ENCODE measurements at regions not wholly inside any gene's neighbourhood (a gene's known extent, or its start where the extent isn't known, plus 50 kb on each side); places are given as distances from the start of the nearest gene placed in this dataset.
"Not testable (repeated sequence)": the region's sequence is repeated elsewhere in the genome, so short reads cannot be mapped to it uniquely, and the experiment has no call there.

DNA sequence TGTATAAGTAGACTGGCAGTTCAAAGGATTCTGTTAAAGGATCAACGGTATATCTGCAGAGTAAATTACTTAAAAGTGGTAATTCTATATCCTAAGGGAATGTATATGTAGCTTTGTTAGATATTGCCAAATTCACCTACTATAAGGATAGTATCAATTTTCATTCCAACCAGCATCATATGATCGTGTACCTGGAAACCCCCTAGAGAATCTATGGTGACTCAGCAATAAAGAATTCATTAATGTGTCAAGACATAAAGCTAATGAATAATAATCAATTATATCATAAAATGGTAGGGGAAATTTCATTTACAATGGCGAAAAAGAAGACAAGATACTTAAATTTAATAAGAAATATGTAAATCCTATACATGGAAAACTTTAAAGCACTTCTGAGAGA, 234.1 kb upstream of the ACTBL2 start:
- DNase-seq (ENCODE audit: low read depth, low spot score) = no peak

DNA sequence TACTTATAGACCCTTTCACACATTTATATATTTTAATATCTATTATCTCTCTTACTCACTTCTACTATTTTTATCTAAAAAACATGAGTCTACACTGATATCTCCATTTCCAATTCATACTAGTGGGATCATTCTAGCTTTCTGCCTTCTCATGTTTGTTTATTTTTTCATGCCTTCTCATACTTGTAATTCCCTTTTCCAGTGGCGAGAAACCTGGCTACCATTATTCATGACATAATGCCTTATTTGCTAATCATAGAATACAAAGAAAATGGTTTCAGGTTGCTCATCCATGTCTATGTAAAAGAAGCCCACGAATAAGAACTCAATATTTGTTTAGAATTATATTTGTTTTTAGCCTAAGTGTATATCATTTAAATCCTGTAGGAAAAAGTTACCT, 232.7 kb upstream of the ACTBL2 start:
- DNase-seq (ENCODE audit: low read depth, low spot score) = no peak

DNA sequence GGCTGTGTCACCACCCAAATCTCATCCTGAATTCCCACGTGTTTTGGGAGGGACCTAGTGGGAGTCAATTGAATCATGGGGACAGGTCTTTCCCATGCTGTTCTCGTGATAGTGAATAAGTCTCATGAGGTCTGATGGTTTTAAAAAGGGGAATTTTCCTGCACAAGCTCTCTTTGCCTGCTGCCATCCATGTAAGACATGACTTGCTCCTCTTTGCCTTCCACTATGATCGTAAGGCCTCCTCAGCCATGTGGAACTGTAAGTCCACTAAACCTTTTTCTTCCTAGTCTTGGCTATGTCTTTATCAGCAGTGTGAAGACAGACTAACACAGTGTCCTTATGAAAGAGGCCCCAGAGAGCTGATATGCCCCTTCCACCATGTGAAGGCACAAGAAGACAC, 230.9 kb upstream of the ACTBL2 start:
- not testable (repeated sequence) for DNase-seq (ENCODE audit: low read depth, low spot score)

DNA sequence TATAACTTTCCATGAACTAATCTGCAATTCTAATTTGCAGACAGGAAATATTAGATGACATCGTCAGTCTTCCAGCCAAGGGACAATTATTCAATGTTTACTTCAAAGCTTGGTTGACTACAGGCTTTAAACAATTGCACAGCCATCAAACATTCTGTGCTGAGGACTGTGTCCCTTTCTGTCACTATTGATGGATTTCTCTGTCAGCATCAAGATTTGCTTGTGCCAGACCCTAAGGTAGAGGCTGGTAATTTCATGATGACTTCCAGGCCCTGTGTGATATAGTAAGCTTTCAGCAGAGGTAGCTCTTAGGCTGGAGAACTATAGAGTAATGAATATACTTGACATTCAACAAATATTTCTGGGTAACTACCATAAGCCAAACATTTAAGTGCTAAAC, 229.3 kb upstream of the ACTBL2 start:
- no peak for DNase-seq (ENCODE audit: low read depth, low spot score)

DNA sequence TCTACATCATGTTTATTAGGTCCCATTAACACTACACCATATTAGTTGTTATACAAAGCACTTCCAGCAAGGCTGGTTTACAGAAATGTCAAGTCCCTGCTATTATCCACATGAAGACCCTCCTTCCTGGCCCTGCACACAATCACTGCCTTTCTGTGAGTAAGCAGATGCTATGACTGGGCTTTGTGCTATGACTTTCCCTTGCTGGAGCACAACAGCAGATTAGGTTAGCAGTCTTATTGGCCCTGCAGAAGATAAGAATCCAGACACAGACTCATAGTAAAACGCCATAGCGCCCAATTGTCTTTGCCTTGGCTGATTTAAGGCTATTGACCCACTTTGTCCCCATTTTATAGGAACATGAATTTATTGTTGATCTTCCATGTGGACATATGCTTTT, 228.9 kb upstream of the ACTBL2 start:
- peak; percentile 36 for DNase-seq (ENCODE audit: low read depth, low spot score)

DNA sequence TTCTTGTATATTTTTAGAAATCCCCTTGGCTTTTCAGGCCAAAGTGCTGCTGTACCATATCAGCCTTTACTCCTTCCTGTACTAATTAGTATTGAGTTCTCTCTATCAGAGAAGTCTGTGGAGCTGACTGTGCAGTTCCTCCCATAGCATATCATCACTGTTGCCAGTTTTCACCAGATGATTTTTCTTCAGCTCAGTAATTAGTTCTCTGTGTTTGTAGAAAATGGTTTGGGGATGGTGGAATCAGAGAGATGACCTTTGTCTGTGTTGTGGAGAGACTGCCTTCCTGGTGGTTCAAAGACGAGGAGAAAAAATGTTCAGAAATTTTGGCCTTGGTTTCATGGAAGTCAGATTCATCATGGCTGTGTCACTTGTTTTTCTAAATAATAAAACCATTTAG, 227.5 kb upstream of the ACTBL2 start:
- no peak for DNase-seq (ENCODE audit: low read depth, low spot score)

DNA sequence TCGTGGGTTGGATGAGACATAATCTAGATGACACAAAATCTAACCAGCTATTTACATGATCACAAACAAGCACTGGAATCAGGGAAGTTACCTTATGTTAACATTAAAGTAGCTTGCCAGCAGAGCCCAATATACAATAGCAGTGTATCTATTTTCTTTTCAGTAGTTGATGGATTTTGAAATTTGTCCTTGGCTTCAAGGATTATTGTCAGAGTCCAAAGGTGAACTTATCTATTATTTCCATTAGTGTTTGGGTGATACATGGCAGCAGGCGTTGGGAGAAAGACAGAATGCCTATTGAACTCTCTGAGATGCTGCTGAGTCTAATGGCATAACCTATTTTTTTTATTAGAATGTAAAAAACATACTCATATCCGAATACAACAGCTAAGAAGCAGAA, 223.2 kb upstream of the ACTBL2 start:
- DNase-seq (ENCODE audit: low read depth, low spot score) = no peak

DNA sequence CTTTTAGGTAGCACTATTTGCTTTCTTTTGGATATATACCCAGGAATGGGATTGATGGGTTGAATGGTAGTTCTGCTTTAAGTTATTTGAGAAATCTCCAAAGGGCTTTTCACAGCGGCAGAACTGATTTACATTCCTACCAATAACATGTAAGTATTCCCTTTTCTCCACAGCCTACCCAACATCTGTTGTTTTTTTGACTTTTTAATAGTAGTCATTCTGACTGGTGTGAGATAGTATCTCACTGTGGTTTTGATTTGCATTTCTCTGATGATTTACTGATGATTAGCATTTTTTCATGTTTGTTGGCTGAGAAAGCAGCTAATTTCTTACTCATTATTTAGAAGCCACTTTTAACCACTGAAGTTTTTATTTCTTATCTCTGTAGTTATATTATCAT, 221.1 kb upstream of the ACTBL2 start:
- DNase-seq (ENCODE audit: low read depth, low spot score) = no peak

DNA sequence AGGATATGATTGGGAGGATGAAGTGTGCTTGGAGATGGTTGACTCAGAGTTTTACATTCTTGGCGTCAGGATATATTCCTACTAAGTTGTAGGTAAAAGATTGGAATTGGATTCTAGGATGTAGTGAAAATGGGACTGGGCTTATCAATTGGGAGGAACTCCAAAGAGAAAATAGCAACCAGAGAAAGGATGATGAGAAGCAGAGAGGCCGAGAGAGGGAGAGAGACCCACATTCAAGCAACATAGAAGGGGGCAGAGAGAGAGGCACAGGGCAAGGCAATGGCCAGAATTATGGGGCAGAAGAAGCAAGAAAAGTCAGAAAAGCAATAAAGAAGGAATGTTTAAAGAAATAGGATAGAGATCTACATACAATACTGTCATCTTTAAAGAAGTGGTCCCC, 217.9 kb upstream of the ACTBL2 start:
- DNase-seq (ENCODE audit: low read depth, low spot score) = no peak

DNA sequence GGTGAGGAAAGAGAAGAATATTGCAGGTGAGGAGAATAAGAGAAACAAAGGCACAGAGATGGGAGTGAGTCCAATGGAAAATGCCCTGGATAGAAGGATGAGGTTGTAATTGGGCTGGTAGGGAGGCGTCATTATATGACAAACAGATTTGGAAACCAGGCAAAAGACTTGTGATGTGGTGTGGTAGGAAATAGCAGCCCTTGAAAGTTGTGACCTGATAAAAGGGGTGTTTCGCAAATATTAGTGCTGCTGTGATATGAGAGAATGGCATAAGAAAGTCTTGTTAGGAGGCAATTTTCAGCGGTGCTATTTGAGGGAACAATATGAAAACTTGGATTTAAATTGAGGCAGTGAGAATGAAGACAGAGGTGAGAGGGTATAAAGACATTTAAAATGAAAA, 217.5 kb upstream of the ACTBL2 start:
- DNase-seq (ENCODE audit: low read depth, low spot score) = no peak

DNA sequence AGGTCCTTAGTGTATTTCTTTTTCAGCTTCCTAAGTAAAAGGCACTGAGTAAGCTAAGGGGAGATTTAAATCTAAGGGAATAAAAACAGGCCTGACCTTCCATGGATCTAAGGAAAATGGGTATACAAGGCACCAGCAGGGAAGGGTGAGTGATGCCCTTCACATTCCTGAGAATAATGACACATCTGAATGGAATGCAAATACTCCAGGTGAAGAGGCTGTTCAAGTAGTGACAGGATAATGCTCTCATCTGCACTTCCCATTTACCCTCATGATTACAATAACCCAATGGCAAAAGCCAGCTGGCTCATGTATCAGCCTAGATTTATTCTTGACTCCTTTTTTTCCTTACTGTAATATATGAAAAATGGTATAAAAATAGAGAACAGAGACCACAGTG, 216.2 kb upstream of the ACTBL2 start:
- peak; percentile 41 for DNase-seq (ENCODE audit: low read depth, low spot score)

DNA sequence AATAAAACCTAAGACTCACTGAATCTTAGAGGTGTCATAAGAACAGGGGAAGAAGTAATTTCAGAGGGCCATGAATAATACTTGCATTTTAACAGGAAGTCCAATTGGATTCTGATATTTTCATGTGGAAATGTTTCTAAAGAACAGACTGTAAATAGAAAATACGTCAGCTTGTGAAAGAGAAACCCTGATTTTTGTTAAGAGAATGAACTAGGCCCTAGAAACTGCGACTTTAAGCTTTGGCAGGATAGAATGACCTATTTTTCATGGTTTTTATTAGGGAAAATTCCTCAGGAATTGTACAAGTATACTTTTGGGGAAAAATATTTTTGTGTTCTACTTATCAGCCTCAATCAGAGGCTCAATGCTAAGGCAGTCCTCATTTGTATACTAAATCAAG, 215.5 kb upstream of the ACTBL2 start:
- no peak for DNase-seq (ENCODE audit: low read depth, low spot score)

DNA sequence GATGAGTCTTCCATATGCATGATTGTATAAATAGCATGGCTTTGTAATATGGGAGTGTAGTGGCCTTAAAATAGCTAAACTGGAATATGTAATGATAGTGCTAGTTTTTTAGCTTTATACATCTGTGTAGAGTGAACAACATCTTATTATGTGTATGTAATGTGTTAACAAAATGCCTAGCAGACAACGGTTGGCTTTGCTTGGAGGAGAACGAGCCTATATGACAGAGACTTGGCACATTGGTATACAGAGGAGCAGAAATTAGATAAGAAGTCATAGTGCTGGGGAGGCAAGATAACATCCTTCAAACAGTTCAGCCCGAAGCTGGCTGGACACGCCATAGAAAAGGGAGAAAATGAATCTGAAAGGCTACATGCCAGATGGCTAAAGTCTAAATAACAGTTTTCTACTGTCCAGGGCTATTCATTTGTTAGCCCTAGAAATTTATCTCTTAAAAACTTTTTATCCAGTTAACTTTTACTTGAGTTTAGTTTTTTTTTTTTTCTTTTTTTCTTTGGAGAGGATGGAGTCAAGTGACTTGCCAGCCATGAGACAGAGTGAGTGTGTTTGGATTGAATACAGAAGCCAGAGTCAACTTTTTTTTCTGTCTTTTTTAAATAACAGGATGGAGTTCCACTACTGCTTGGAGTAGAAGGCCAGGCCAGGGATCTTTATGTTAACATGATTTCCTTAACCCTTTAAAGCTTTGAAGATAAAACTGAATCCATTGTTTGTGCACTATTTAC, 214.4 kb upstream of the ACTBL2 start:
- no peak for DNase-seq (ENCODE audit: low read depth, low spot score)

DNA sequence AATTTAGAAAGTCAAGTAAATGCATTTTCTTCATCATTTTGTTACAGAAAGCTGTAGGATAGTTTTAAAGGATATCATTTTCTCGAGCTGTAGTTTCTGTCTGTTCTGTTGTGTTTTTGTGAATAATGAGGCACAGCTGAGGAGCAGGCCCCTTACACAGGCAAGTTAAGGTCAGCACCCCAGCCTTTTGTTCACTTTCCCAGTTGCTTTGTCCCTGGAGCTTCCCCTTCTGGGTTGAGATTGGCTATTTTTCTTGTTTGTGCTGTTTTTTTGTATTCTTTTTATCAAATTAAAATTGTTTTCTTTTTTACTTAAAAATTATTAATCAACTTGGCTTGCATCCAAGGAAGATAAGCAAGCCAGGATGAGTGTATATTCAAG, 213.8 kb upstream of the ACTBL2 start:
- DNase-seq (ENCODE audit: low read depth, low spot score) = no peak

DNA sequence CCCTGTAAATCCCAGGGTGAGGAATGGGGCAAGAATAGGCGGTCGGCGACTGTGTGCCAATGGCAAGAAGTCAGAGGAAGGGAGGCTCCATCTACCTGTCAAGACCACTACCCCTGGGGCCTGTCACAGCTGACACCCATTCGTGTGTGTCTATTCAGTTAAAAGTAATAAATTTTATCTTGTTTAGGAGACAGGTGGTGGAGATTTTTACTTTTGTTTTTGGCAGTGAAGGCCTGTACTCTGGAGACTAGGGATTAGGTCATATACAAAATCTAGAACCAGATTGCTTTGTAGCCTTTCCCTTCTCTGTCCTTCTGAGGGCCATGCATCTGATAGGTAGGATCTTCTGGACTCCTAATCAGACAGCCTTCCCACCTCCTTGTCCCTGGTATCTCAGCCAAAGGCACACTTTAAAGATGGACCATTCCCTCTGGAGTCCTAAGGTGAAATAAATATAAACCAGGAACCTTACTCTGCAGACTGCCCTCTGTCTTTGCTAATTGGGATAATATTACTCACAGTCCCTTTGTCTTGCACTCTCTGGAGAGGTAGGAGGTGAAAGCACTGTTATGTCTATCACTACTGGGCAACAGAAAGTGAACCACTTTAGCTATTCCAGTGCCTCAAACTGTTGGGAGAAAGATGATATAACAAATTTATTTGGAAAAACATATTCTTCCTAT, 213.2 kb upstream of the ACTBL2 start:
- no peak for DNase-seq (ENCODE audit: low read depth, low spot score)

DNA sequence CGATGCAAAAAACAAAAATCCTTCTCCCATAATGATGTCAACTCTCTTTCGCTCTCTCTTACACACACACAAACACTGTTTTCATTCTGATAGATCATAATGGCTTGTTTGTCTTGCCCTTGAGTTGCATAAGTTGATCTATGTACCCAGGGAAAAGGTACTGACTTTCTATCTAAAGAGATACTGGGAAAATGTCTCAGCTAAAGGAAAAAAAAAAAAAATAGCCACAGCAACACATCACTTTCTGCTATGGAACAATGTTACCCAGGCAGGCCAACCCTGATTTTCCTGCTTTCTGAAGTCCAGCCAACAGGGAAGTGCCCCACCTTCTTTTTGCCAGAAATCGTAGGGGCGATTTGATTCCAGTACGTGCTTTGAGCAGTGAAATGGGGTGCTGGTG, 212.6 kb upstream of the ACTBL2 start:
- no peak for DNase-seq (ENCODE audit: low read depth, low spot score)

DNA sequence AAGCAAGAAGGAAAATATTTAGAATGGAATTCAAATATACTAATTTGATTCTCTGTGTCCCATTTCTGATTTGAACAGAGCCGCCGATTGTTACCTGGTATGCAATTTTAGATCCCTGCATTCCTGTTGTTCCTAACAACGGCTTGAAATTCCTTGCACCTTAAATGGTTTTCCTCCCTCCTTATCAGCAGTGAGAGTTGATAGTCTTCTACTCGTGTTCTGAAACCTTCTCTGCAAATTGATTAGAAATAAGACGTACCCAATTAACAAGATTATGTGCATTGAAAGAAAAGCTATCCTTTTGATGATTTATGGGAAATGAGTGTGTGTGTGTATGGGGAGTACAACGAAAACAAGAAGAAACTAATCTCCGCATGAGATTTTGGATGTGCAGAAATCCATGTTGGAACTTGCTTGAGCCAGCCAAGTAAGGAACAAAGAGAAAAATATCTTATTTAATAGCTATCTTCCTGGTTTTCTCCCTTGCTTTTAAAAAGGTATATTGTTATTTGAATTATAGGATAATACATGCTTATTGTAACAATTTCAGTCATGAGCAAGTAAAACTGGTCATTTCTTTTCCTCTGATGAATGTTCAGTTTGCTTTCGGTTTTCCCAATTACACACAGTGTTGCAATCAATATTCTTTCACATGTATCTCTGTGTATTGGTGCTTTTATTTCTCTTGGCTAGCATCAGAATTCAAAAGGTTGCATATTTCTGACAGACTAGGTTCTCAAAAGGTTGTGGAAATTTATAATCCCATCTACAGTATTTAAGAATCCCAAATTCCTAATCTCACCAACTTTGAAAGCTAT, 211.1 kb upstream of the ACTBL2 start:
- no peak for DNase-seq (ENCODE audit: low read depth, low spot score)

DNA sequence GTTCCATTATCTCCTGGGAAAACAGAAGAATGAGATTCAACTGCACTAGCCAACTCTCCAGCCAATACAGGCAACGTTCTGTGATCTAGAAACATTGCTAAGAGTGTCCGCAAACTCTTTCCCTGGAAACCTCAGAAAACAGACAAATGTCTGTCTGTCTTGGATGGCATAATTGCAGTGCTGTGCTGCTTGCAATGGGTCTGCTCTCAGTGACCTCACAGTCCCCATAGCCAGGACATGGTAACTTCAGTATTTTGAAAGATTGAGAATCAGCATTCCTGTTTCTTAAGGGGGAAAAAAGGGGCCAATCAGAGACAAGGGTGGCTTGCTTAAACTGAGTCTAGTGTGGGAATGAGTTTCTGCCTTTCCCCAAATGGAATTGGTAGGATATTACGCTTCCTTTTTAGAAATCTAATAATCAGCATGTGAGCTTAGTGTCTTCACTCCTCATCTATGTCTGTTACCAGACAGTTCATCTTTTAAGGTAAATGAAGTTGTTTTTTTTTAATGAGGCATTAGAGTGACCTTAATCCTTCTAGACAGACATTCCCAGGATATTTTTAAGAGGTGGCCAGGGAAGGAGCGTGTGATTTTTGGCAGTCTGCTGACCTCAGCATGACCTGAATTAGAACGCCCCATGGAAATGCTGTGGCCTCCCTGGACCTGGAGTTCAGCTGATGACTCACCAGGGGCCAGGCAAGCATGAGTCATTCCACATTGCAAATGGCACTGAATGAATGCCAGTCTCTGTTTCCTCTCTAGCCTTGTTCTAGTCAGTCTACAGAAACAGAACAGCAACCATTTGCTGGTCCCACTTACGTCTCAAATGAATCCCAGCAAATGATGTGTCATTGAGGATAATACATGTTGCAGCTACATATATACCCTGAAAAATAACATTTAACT, 210.2 kb upstream of the ACTBL2 start:
- peak; percentile 87 for DNase-seq (ENCODE audit: low read depth, low spot score)

DNA sequence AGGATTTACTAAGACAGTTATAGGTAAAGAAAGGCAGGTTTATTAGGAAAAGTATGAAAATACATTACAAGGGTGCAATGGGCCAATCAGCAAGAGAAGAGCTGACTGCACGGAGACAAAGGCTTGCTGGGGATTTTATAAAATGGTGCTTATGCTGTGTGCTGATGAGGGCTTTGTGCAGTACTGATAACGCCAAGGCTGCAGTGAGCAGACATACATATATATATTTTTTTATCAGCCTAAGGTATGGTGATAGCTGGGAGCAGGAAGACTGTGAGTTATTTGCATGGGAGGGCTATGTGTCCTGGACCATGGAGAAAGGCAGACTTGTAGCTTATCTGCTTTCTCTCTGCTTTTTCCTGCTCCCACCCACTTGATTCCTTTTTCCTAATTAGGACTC, 208.1 kb upstream of the ACTBL2 start:
- DNase-seq (ENCODE audit: low read depth, low spot score) = no peak

DNA sequence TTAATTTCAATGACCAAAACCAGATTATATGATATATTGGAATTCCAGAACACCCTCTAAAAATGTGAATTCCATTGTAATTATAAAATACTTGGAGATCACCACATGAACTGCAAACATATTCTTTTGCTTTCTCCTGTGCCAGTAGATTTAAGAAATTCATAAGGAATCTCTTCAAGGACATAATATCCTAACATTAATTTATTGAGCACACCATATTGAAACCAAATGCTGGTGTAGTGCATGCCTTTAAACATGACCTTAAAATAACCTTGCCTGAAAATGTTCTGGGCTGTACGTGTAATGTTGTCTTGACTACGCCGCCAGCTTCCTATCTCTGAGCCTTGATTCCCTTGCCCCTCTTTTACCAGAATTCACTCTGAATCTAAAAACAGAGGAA, 205.0 kb upstream of the ACTBL2 start:
- DNase-seq (ENCODE audit: low read depth, low spot score) = no peak

DNA sequence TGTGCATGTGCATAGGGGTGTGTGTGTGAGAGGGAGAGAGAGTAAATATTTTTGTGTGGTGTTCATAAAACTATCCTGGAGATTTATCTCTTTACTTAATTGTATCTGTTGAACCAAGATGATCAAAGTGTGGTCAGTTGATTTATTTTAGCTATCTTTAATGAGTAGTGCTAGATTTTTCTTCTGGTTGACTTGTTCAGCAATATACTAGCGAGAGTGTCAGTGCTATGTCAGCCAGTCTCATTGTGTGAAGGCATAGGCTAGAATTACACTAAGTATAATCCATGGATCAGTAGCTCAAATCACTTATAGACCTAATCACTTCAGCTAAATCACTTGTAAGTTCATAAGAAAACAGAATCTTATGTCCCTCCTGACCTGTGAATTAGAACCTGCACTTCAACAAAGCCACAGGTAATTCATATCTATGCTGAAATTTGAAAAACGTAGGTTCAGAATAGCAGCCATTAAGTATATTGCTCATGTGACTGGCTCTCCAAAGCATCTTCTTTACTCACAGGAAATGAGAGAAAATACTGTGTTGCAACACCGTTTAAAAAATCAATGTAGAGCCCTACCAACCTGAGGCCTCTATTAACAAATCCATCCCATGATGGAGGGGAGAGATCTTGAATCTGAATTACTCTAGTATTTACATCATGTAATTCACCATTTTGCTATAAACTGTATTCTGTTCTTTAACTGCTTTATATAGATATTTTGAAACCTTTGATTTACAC, 203.1 kb upstream of the ACTBL2 start:
- DNase-seq (ENCODE audit: low read depth, low spot score) = no peak

Measured in ELF-1 (cell line).